Ishikawa (cell line): ENCODE measurements at regions not wholly inside any gene's neighbourhood (a gene's known extent, or its start where the extent isn't known, plus 50 kb on each side); places are given as distances from the start of the nearest gene placed in this dataset.

Experiments used
- CEBPB ChIP-seq: IDR thresholded peaks from 2 replicates; pipeline ENCODE4 v1.6.1; 2012
- EP300 ChIP-seq: IDR thresholded peaks from 2 replicates; pipeline ENCODE4 v1.6.1; 2012; ENCODE audit warnings: borderline replicate concordance
- MAX ChIP-seq: IDR thresholded peaks from 2 replicates; pipeline ENCODE4 v1.6.1; 2012
- RAD21 ChIP-seq: IDR thresholded peaks from 2 replicates; pipeline ENCODE4 v1.6.1; 2012; ENCODE audit warnings: low read depth
- REST ChIP-seq: IDR thresholded peaks from 2 replicates; pipeline ENCODE4 v1.6.1; 2012; ENCODE audit warnings: low read depth, mild to moderate bottlenecking
- TAF1 ChIP-seq: IDR thresholded peaks from 2 replicates; pipeline ENCODE4 v1.6.1; 2012; ENCODE audit warnings: low read depth, mild to moderate bottlenecking
- TCF12 ChIP-seq: IDR thresholded peaks from 2 replicates; pipeline ENCODE4 v1.6.1; 2012; ENCODE audit warnings: low read depth
- TEAD4 ChIP-seq: IDR thresholded peaks from 2 replicates; pipeline ENCODE4 v1.6.1; 2012

- TF ChIP-seq MAX (no peak), EP300 (no peak), TEAD4 (no peak), REST (no peak), TAF1 (no peak), CEBPB (no peak), TCF12 (no peak), RAD21 (no peak)
Observed at GRCh38 chr3:78112291-78113010, 1072.6 kb downstream of the ROBO2 start.
